ENCODE measurements at regions not wholly inside any gene's neighbourhood (a gene's known extent, or its start where the extent isn't known, plus 50 kb on each side); places are given as distances from the start of the nearest gene placed in this dataset.
"Not testable (repeated sequence)": the region's sequence is repeated elsewhere in the genome, so short reads cannot be mapped to it uniquely, and the experiment has no call there.

GRCh38 chr4:94014484-94015136, 186.1 kb downstream of the ATOH1 start:
- intact Hi-C loops (cut with DNase I): no loop called here
- H3K4me1 ChIP-seq: no peaks in the 10 kb centered on the region

GRCh38 chr4:94015956-94016355, 187.4 kb downstream of the ATOH1 start:
- H3K4me3 ChIP-seq: no peak overlapping the region
- intact Hi-C loops (cut with DNase I): no loop called here
- TF ChIP-seq CTCF (IDR thresholded peaks at IDR 0.05): no peak
- no peaks in the 10 kb centered on the region for H3K9me3 ChIP-seq
- no peaks in the 10 kb centered on the region for H3K36me3 ChIP-seq
- no peaks in the 10 kb centered on the region for H3K4me1 ChIP-seq
- no peak overlapping the region for H3K27ac ChIP-seq
- DNase-seq (ENCODE audit: low spot score in 2 of 2): no peak
- H3K27me3 ChIP-seq: no peaks in the 10 kb centered on the region

More at GRCh38 chr4:94014484-94015136, 186.1 kb downstream of the ATOH1 start:
- no peak for DNase-seq (ENCODE audit: low spot score in 2 of 2)
- Histone ChIP-seq H3K36me3 (no peaks in the 10 kb centered on the region), H3K9me3 (no peaks in the 10 kb centered on the region), H3K4me3 (no peak overlapping the region), H3K27me3 (no peaks in the 10 kb centered on the region), H3K27ac (no peak overlapping the region)
- TF ChIP-seq CTCF (IDR thresholded peaks at IDR 0.05): no peak

- intact Hi-C loops (cut with DNase I): no loop called here
- no peak for TF ChIP-seq CTCF (IDR thresholded peaks at IDR 0.05)
- H3K4me1 ChIP-seq: no peaks in the 10 kb centered on the region
Observed at GRCh38 chr4:94032754-94033153, 174.9 kb upstream of the SMARCAD1 start.

GRCh38 chr4:94036964-94037363, 170.7 kb upstream of the SMARCAD1 start:
- no peaks in the 10 kb centered on the region for H3K27me3 ChIP-seq
- intact Hi-C loops (cut with DNase I): no loop called here
- H3K36me3 ChIP-seq: no peaks in the 10 kb centered on the region
- no peak overlapping the region for H3K4me3 ChIP-seq
- H3K4me1 ChIP-seq: no peaks in the 10 kb centered on the region
- no peak for DNase-seq (ENCODE audit: low spot score in 2 of 2)
- H3K9me3 ChIP-seq: no peaks in the 10 kb centered on the region
- no peak for TF ChIP-seq CTCF (IDR thresholded peaks at IDR 0.05)
- no peak overlapping the region for H3K27ac ChIP-seq

More at GRCh38 chr4:94032754-94033153, 174.9 kb upstream of the SMARCAD1 start:
- Histone ChIP-seq H3K36me3 (no peaks in the 10 kb centered on the region), H3K27ac (no peak overlapping the region), H3K9me3 (no peaks in the 10 kb centered on the region), H3K27me3 (no peaks in the 10 kb centered on the region), H3K4me3 (no peak overlapping the region)
- DNase-seq (ENCODE audit: low spot score in 2 of 2): no peak

GRCh38 chr4:94038195-94038594, 169.5 kb upstream of the SMARCAD1 start:
- DNase-seq (ENCODE audit: low spot score in 2 of 2): no peak
- Histone ChIP-seq H3K4me3 (no peak overlapping the region), H3K27ac (no peak overlapping the region), H3K36me3 (no peaks in the 10 kb centered on the region), H3K9me3 (no peaks in the 10 kb centered on the region), H3K27me3 (no peaks in the 10 kb centered on the region), H3K4me1 (no peaks in the 10 kb centered on the region)
- TF ChIP-seq CTCF (IDR thresholded peaks at IDR 0.05): no peak
- intact Hi-C loops (cut with DNase I): no loop called here

- Histone ChIP-seq H3K9me3 (no peaks in the 10 kb centered on the region), H3K4me1 (no peaks in the 10 kb centered on the region), H3K27me3 (no peaks in the 10 kb centered on the region), H3K27ac (no peak overlapping the region), H3K36me3 (no peaks in the 10 kb centered on the region), H3K4me3 (no peak overlapping the region)
- intact Hi-C loops (cut with DNase I): no loop called here
- DNase-seq (ENCODE audit: low spot score in 2 of 2): no peak
- TF ChIP-seq CTCF (IDR thresholded peaks at IDR 0.05): no peak
Observed at GRCh38 chr4:94039226-94039625, 168.4 kb upstream of the SMARCAD1 start.

- H3K9me3 ChIP-seq; H3K4me3 ChIP-seq; H3K4me1 ChIP-seq; H3K27me3 ChIP-seq; DNase-seq (ENCODE audit: low spot score in 2 of 2); intact Hi-C loops (cut with DNase I); H3K27ac ChIP-seq; H3K36me3 ChIP-seq: not testable (repeated sequence)
Observed at GRCh38 chr4:94044471-94044870, 163.2 kb upstream of the SMARCAD1 start.

Measured in ascending aorta (tissue), 2 donors.